GM10266 (cell line): ENCODE measurements at regions not wholly inside any gene's neighbourhood (a gene's known extent, or its start where the extent isn't known, plus 50 kb on each side); places are given as distances from the start of the nearest gene placed in this dataset.

Experiments used
- DNase-seq: peaks from one replicate; pipeline ENCODE4 v3.0.0; 2012; ENCODE audit errors: extremely low spot score
- TF ChIP-seq, protein P1 (sequence below): IDR thresholded peaks from 2 replicates; pipeline ENCODE4 v1.5.1; 2012; ENCODE audit warnings: mild to moderate bottlenecking, low read depth; ENCODE audit not compliant: control insufficient read depth, insufficient read depth; ENCODE audit errors: missing control alignments

GRCh38 chr2:175620106-175620505, 382.0 kb downstream of the LNPK start:
- TF ChIP-seq, protein P1, sequence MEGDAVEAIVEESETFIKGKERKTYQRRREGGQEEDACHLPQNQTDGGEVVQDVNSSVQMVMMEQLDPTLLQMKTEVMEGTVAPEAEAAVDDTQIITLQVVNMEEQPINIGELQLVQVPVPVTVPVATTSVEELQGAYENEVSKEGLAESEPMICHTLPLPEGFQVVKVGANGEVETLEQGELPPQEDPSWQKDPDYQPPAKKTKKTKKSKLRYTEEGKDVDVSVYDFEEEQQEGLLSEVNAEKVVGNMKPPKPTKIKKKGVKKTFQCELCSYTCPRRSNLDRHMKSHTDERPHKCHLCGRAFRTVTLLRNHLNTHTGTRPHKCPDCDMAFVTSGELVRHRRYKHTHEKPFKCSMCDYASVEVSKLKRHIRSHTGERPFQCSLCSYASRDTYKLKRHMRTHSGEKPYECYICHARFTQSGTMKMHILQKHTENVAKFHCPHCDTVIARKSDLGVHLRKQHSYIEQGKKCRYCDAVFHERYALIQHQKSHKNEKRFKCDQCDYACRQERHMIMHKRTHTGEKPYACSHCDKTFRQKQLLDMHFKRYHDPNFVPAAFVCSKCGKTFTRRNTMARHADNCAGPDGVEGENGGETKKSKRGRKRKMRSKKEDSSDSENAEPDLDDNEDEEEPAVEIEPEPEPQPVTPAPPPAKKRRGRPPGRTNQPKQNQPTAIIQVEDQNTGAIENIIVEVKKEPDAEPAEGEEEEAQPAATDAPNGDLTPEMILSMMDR = no peak
- no peak for DNase-seq

DNA sequence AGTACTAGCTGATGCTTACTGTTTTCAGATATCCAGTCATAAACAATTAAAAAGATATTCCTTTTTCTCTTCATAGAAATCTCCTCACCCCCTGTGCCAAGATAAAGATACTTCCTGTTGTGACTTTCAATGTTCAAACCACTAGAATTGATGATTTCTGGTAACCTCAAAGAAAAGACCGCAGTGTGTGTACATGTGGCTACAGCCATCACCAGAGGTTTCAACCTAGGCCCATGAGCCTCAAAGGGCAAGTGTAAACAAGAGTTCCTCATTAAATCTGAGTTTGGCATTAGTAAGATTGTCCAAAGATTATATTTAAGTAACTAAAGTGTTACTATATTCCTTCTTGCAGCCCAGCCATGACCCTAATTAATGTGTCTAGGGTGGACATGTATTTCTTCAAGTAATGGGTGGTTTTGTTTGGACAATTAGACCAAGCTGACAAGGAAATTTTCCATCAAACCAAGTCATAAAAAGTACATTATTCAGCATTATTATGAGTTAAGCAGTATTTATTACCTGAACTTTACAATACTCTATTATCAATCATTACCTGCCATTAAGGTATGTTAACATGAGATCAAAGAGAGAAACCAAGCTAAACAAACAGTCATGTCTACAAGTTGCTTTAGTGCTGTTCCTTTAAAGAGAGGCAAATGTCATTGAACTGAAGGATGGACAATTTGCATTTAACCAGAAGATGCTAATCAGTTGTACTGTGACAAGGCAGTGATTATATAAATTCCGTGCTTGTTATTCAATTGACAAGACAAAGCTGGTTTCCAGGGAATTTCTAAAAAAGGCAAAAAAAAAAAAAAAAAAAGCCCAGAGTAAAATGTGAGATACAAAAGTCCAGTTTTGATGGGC, 382.7 kb downstream of the LNPK start:
- TF ChIP-seq, protein P1 = no peak
- no peak for DNase-seq

DNA sequence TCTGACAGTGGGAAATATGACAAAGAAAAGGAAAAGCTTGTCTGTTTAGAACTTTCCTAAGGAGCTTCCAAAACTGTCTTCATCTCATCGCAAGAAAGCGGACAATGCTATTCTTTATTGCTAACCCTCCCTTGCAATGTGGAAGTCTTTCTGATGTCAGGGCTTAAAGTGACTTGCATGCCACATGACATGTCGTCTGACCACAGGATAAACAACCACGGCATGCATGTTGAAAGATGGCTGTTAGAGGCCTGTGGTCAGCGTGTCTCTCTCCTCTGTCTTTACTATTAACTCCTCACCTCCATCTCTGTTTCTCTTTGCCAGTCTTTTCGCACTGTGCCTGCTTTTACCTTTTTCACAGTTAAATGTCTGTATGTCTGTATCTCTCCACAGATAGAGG, 389.8 kb downstream of the LNPK start:
- DNase-seq = no peak
- TF ChIP-seq, protein P1 = no peak

- TF ChIP-seq, protein P1 = no peak
- DNase-seq = no peak
Measured at GRCh38 chr2:175606010-175606841, 395.8 kb downstream of the LNPK start.

GRCh38 chr2:175605640-175606009, 396.4 kb downstream of the LNPK start:
- DNase-seq = no peak
- TF ChIP-seq, protein P1 = no peak

DNA sequence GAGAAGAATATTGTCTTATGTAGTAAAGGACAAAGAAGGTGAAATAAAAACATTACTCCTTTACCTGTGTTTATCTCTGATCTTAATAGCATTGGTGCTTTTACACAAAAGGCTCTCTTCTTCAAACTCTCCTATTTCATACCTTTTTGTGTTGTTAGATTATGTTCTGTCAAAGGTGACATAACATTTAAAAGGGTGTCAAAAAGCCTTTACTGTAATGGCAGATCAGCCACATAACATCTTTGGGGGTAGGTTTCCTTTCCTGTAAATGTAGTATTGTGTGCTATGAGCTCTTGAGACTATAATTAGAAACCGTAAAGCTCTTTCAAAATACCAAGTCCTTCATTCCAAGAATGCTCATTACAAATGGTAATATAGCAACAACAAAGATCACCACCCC, 400.1 kb downstream of the LNPK start:
- DNase-seq = no peak
- TF ChIP-seq, protein P1 = no peak
